NCI-H524 (cell line): ENCODE measurements at regions not wholly inside any gene's neighbourhood (a gene's known extent, or its start where the extent isn't known, plus 50 kb on each side); places are given as distances from the start of the nearest gene placed in this dataset.

Source experiments
- DNase-seq, 2 experiments: peaks; one replicate each; lab custom pipeline; 2025; lab: John Stamatoyannopoulos, UW

GRCh38 chr11:27907091-27907490, 200.9 kb downstream of the KIF18A start:
- no peak for DNase-seq

GRCh38 chr11:27904358-27905055, 203.4 kb downstream of the KIF18A start:
- no peak for DNase-seq

- DNase-seq = no peak
Observed at GRCh38 chr11:27902981-27903624, 202.8 kb upstream of the BDNF start.

- DNase-seq = no peak
Observed at GRCh38 chr11:27898166-27898565, 197.9 kb upstream of the BDNF start.

- no peak for DNase-seq
Observed at GRCh38 chr11:27896096-27896495, 195.8 kb upstream of the BDNF start.

GRCh38 chr11:27894552-27894951, 194.3 kb upstream of the BDNF start:
- DNase-seq = no peak

- no peak for DNase-seq
Observed at GRCh38 chr11:27886857-27887256, 186.6 kb upstream of the BDNF start.

GRCh38 chr11:27882066-27882697, 181.9 kb upstream of the BDNF start:
- no peak for DNase-seq

GRCh38 chr11:27875831-27876775, 175.8 kb upstream of the BDNF start:
- no peak for DNase-seq

GRCh38 chr11:27874998-27875830, 175.0 kb upstream of the BDNF start:
- no peak for DNase-seq

GRCh38 chr11:27873664-27874063, 173.4 kb upstream of the BDNF start:
- DNase-seq = no peak

- no peak for DNase-seq
Observed at GRCh38 chr11:27871056-27871455, 170.8 kb upstream of the BDNF start.

GRCh38 chr11:27869701-27870100, 169.4 kb upstream of the BDNF start:
- no peak for DNase-seq

- DNase-seq = no peak
Observed at GRCh38 chr11:27868709-27869108, 168.5 kb upstream of the BDNF start.

GRCh38 chr11:27868226-27868625, 168.0 kb upstream of the BDNF start:
- DNase-seq = no peak

GRCh38 chr11:27865105-27865504, 164.8 kb upstream of the BDNF start:
- no peak for DNase-seq

- no peak for DNase-seq
Observed at GRCh38 chr11:27864611-27865010, 164.4 kb upstream of the BDNF start.

GRCh38 chr11:27864091-27864491, 163.8 kb upstream of the BDNF start:
- no peak for DNase-seq

- no peak for DNase-seq
Observed at GRCh38 chr11:27863637-27864036, 163.4 kb upstream of the BDNF start.

- DNase-seq = no peak
Observed at GRCh38 chr11:27861706-27862430, 161.6 kb upstream of the BDNF start.

- DNase-seq = no peak
Observed at GRCh38 chr11:27860811-27861210, 160.6 kb upstream of the BDNF start.
